Astrocyte of the spinal cord (primary cell): ENCODE measurements at regions not wholly inside any gene's neighbourhood (a gene's known extent, or its start where the extent isn't known, plus 50 kb on each side); places are given as distances from the start of the nearest gene placed in this dataset.

Experiments
- DNase-seq: peaks from one replicate; pipeline ENCODE4 v3.0.0; 2011; ENCODE audit warnings: low read depth, low spot score
- H3K4me3 ChIP-seq: 2 replicates; pipeline ENCODE4 v1.5.1; 2011; ENCODE audit warnings: low read depth, mild to moderate bottlenecking, low read length, moderate library complexity
- CTCF ChIP-seq: IDR thresholded peaks from 2 replicates; pipeline ENCODE4 v1.5.1; 2012; ENCODE audit warnings: low read depth, mild to moderate bottlenecking, low read length, inconsistent platforms
- in situ Hi-C: cut with HindIII; loops from 2 replicates; pipeline ENCODE4 v1.10.0; 2017; ENCODE audit warnings: low sequenced_read_pairs

- no peak overlapping the region for H3K4me3 ChIP-seq
- DNase-seq: no peak
- in situ Hi-C loops: no loop called here
- TF ChIP-seq CTCF: no peak
Measured at GRCh38 chr3:13124631-13125030, 51.4 kb upstream of the IQSEC1 start.

GRCh38 chr3:13123765-13124164 lies 50.5 kb upstream of the IQSEC1 start:
- no peak for TF ChIP-seq CTCF
- in situ Hi-C loops: no loop called here
- DNase-seq: no peak
- H3K4me3 ChIP-seq: no peak overlapping the region

DNA sequence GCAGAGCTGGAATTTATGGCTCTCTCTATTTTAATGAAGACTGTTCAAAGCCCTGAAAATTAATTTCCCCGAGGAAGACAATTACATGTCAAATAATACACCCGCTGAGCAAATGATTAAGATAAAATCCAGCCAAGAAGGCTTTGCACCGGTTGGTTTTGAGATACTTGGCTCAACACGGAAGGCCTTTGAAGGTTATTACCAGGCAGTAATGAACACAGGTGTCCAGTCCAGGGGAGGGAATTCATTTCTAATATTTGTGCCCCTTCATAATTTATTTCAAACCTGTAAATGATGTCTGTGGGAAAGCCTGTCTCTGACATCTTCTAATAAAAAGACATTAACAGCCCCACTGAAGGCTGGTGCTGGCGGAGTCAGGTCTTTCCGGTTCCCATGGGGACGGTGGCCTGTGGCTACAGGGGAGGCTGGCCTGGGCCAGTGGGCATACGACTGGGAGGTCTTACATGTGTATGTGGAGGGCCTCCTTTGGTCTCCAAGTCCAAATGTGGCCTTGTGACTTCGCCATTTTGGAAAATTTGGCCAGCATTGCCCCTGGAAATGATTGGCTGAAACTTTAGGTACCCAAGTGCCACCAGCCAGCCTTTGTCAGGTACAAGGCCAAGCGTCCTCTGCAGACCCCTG lies 49.9 kb upstream of the IQSEC1 start:
- in situ Hi-C loops: no loop called here
- no peak for TF ChIP-seq CTCF

More for the DNA sequence above, 49.9 kb upstream of the IQSEC1 start:
- DNase-seq: no peak
- H3K4me3 ChIP-seq: no peak overlapping the region
